ENCODE measurements at regions not wholly inside any gene's neighbourhood (a gene's known extent, or its start where the extent isn't known, plus 50 kb on each side); places are given as distances from the start of the nearest gene placed in this dataset.

DNA sequence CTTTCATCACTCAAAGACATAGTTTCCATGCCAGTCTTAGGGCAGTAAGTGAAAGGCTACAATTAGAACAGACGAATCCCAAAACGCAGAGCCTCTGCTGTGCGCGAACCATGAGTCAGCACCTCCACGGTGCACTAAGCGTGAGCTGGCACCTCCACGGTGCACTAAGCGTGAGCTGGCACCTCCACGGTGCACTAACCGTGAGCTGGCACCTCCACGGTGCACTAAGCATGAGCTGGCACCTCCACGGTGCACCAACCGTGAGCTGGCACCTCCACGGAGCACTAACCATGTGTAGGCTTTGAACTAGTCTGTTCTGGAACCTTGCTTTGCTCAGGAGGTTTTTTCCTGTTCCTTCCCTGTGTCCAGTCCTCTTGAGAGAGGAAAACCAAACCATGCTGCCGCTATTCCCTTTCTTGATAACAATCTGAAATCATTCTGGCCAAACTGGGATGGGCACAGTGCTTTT lies 120.6 kb downstream of the IRS2 start:
- TF ChIP-seq, protein P1, sequence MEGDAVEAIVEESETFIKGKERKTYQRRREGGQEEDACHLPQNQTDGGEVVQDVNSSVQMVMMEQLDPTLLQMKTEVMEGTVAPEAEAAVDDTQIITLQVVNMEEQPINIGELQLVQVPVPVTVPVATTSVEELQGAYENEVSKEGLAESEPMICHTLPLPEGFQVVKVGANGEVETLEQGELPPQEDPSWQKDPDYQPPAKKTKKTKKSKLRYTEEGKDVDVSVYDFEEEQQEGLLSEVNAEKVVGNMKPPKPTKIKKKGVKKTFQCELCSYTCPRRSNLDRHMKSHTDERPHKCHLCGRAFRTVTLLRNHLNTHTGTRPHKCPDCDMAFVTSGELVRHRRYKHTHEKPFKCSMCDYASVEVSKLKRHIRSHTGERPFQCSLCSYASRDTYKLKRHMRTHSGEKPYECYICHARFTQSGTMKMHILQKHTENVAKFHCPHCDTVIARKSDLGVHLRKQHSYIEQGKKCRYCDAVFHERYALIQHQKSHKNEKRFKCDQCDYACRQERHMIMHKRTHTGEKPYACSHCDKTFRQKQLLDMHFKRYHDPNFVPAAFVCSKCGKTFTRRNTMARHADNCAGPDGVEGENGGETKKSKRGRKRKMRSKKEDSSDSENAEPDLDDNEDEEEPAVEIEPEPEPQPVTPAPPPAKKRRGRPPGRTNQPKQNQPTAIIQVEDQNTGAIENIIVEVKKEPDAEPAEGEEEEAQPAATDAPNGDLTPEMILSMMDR (IDR thresholded peaks at IDR 0.05; ENCODE audit: insufficient read depth, low read depth, low read length), result no peak
- no peak for TF ChIP-seq EZH2 (IDR thresholded peaks at IDR 0.05; ENCODE audit: insufficient read depth, low read length)
